ENCODE measurements at regions not wholly inside any gene's neighbourhood (a gene's known extent, or its start where the extent isn't known, plus 50 kb on each side); places are given as distances from the start of the nearest gene placed in this dataset.

DNA sequence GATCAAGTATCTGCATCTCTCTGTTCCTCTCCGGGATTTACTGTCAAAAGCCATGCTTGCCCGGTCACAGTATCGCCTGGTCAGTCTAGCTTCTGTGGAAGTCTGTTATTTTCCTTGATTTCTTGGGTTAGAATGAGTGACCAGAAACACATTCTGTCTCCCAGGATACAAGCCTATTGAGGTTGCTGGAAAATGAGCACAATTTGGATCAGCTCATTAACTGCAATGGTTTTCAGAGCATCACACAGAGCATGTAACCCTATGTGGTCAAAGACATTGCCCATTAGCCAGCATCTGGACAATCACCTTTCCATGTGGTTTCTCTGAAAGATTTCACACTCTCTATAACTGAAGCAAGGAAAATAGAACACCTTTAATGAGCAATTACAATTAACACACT is 124.2 kb upstream of the FAM98A start:
- no peak for DNase-seq (ENCODE audit: low spot score)
- Mint-ChIP-seq H3K4me3 (ENCODE audit: unreplicated experiment) (no peak overlapping the region), H3K36me3 (ENCODE audit: low read depth, unreplicated experiment) (peaks cover 12% of the 10 kb centered on the region), H3K4me1 (ENCODE audit: unreplicated experiment) (peaks cover 9% of the 10 kb centered on the region), H3K27ac (ENCODE audit: unreplicated experiment) (no peak overlapping the region), H3K27me3 (ENCODE audit: unreplicated experiment) (peaks cover 9% of the 10 kb centered on the region), H3K9me3 (ENCODE audit: unreplicated experiment) (peaks cover 8% of the 10 kb centered on the region)
- TF ChIP-seq CTCF (IDR thresholded peaks at IDR 0.05; ENCODE audit: unreplicated experiment): no peak

- TF ChIP-seq CTCF (IDR thresholded peaks at IDR 0.05; ENCODE audit: unreplicated experiment): no peak
- Mint-ChIP-seq H3K9me3 (ENCODE audit: unreplicated experiment) (no peaks in the 10 kb centered on the region), H3K36me3 (ENCODE audit: low read depth, unreplicated experiment) (no peaks in the 10 kb centered on the region), H3K27ac (ENCODE audit: unreplicated experiment) (no peak overlapping the region), H3K4me3 (ENCODE audit: unreplicated experiment) (no peak overlapping the region), H3K27me3 (ENCODE audit: unreplicated experiment) (peaks cover 1% of the 10 kb centered on the region), H3K4me1 (ENCODE audit: unreplicated experiment) (peaks cover 12% of the 10 kb centered on the region)
- no peak for DNase-seq (ENCODE audit: low spot score)
Observed at GRCh38 chr2:33719067-33719466, 120.0 kb upstream of the FAM98A start.

DNA sequence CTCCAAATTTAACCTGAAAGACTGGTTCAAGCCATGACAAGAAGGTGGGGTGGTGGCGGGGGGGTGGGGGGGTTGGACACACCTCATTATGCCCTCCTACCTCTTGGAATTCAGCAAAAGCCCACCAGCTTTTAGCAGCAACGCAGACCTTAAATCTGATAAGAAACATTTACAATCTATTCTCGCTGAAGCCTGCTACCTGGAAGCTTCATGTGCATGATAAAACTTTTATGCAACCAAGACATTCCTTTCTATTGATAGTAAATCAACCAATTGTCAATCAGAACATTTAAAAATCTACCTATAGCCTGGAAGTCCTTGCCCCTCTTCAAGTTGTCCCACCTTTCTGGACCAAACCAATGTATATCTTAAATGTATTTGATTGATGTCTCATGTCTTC is 113.6 kb upstream of the FAM98A start:
- no peaks in the 10 kb centered on the region for H3K9me3 Mint-ChIP-seq (ENCODE audit: unreplicated experiment)
- H3K4me1 Mint-ChIP-seq (ENCODE audit: unreplicated experiment): peaks cover 27% of the 10 kb centered on the region
- no peak overlapping the region for H3K27ac Mint-ChIP-seq (ENCODE audit: unreplicated experiment)
- H3K4me3 Mint-ChIP-seq (ENCODE audit: unreplicated experiment): no peak overlapping the region
- H3K36me3 Mint-ChIP-seq (ENCODE audit: low read depth, unreplicated experiment): no peaks in the 10 kb centered on the region
- no peak for TF ChIP-seq CTCF (IDR thresholded peaks at IDR 0.05; ENCODE audit: unreplicated experiment)
- DNase-seq (ENCODE audit: low spot score): no peak
- no peaks in the 10 kb centered on the region for H3K27me3 Mint-ChIP-seq (ENCODE audit: unreplicated experiment)

- peak overlapping the region; percentile 95 for H3K27ac Mint-ChIP-seq (ENCODE audit: unreplicated experiment)
- peaks cover 5% of the 10 kb centered on the region for H3K27me3 Mint-ChIP-seq (ENCODE audit: unreplicated experiment)
- H3K9me3 Mint-ChIP-seq (ENCODE audit: unreplicated experiment): no peaks in the 10 kb centered on the region
- no peak for DNase-seq (ENCODE audit: low spot score)
- peaks cover 8% of the 10 kb centered on the region for H3K36me3 Mint-ChIP-seq (ENCODE audit: low read depth, unreplicated experiment)
- no peak for TF ChIP-seq CTCF (IDR thresholded peaks at IDR 0.05; ENCODE audit: unreplicated experiment)
- H3K4me1 Mint-ChIP-seq (ENCODE audit: unreplicated experiment): peaks cover 47% of the 10 kb centered on the region
- H3K4me3 Mint-ChIP-seq (ENCODE audit: unreplicated experiment): no peak overlapping the region
Observed at GRCh38 chr2:33709951-33710350, 110.9 kb upstream of the FAM98A start.

GRCh38 chr2:33707312-33707711 is 108.2 kb upstream of the FAM98A start:
- no peak for TF ChIP-seq CTCF (IDR thresholded peaks at IDR 0.05; ENCODE audit: unreplicated experiment)
- Mint-ChIP-seq H3K9me3 (ENCODE audit: unreplicated experiment) (no peaks in the 10 kb centered on the region), H3K27ac (ENCODE audit: unreplicated experiment) (peak overlapping the region; percentile 65), H3K27me3 (ENCODE audit: unreplicated experiment) (peaks cover 5% of the 10 kb centered on the region), H3K4me3 (ENCODE audit: unreplicated experiment) (peak overlapping the region; percentile 29), H3K36me3 (ENCODE audit: low read depth, unreplicated experiment) (peaks cover 8% of the 10 kb centered on the region), H3K4me1 (ENCODE audit: unreplicated experiment) (peaks cover 63% of the 10 kb centered on the region)
- no peak for DNase-seq (ENCODE audit: low spot score)
